ENCODE measurements at regions not wholly inside any gene's neighbourhood (a gene's known extent, or its start where the extent isn't known, plus 50 kb on each side); places are given as distances from the start of the nearest gene placed in this dataset.

GRCh38 chr15:25224396-25224795 lies 214.4 kb downstream of the UBE3A start:
- no peak for TF ChIP-seq CTCF (conservative IDR thresholded peaks at IDR 0.05; ENCODE audit: low read depth, low read length)
- TF ChIP-seq EZH2 (IDR thresholded peaks at IDR 0.05; ENCODE audit: low read length, unreplicated experiment), result no peak

All from PC-3 (cell line).